HG03521 (cell line): ENCODE measurements at regions not wholly inside any gene's neighbourhood (a gene's known extent, or its start where the extent isn't known, plus 50 kb on each side); places are given as distances from the start of the nearest gene placed in this dataset.

Source experiments
- ATAC-seq: cut with Tn5 transposase; IDR thresholded peaks from one replicate; pipeline ENCODE4 v1.9.1; 2021; ENCODE audit warnings: mild to moderate bottlenecking, moderate library complexity; ENCODE audit not compliant: unreplicated experiment

DNA sequence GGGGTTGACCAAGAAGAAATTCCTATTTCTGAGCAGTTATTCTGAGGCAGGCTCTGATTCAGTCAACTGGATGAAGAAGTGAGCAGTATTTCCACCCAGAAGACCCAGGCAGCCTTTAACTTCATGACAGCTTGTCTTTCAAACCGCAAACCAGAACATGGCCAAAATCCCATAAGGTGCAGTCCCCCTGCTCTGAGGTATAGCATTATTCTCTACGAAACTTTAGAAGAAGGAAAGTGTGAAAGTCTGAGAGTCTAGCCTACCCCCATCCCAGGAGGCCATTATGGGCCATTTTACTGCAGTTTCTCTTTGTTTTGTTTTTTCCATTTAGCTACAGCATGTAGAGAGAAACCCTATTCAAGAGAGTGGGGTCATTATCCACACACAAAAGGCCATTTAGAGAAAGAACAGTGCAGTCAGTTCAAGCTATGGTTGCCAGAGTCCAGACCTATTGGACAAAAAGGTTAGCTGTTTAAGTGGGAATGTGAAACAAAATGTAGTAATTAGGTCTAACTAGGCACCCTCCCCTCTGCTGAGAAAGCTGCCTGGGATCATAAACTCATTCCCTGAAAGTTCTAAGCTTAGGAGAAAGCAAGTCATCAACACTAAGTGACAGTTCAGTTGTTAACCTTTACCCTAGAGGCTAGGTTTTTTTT, 52.1 kb upstream of the RASGEF1B start:
- ATAC-seq, result peak; percentile 51

GRCh38 chr4:81522711-81523110, 51.0 kb upstream of the RASGEF1B start:
- ATAC-seq, result no peak

GRCh38 chr4:81521708-81522107, 50.0 kb upstream of the RASGEF1B start:
- ATAC-seq, result no peak
